Small intestine (tissue), 7 donors: ENCODE measurements at regions not wholly inside any gene's neighbourhood (a gene's known extent, or its start where the extent isn't known, plus 50 kb on each side); places are given as distances from the start of the nearest gene placed in this dataset.

ENCODE experiments used
- DNase-seq, 2 donors: peaks; one replicate each; pipeline versions ENCODE4 v3.0.0 to v3.0.0-alpha.2; 2013
- FAIRE-seq: peaks from 2 replicates; lab custom pipeline; 2012; peaks lifted over from hg19 to GRCh38; lab: Jason Lieb, UNC
- H3K27ac ChIP-seq, 3 donors: one replicate each; pipeline ENCODE4 v1.5.1; 2013; ENCODE audit warnings: low read length in 2 of 3, mild to moderate bottlenecking in 2 of 3, control low read depth in 1 of 3, inconsistent platforms in 1 of 3, low read depth in 1 of 3, moderate library complexity in 1 of 3
- H3K27me3 ChIP-seq, 3 donors: one replicate each; pipeline ENCODE4 v1.6.1; 2013; ENCODE audit warnings: low read length in 3 of 3, inconsistent platforms in 1 of 3; ENCODE audit not compliant: control insufficient read depth in 3 of 3, insufficient read depth in 3 of 3
- H3K36me3 ChIP-seq, 3 donors: one replicate each; pipeline ENCODE4 v1.6.1; 2013; ENCODE audit warnings: low read length in 3 of 3, inconsistent platforms in 1 of 3, low read depth in 1 of 3, mild to moderate bottlenecking in 1 of 3, moderate library complexity in 1 of 3; ENCODE audit not compliant: control insufficient read depth in 3 of 3, insufficient read depth in 2 of 3
- H3K4me1 ChIP-seq, 3 donors: one replicate each; pipeline ENCODE4 v1.6.1; 2013; ENCODE audit warnings: low read length in 2 of 3, inconsistent platforms in 1 of 3, low read depth in 1 of 3, mild to moderate bottlenecking in 1 of 3, moderate library complexity in 1 of 3; ENCODE audit not compliant: control insufficient read depth in 3 of 3, insufficient read depth in 2 of 3
- H3K4me3 ChIP-seq, 3 donors: one replicate each; pipeline ENCODE4 v1.5.1; 2013; ENCODE audit warnings: low read length in 3 of 3, control low read depth in 1 of 3, inconsistent platforms in 1 of 3, low read depth in 1 of 3, mild to moderate bottlenecking in 1 of 3, moderate library complexity in 1 of 3
- H3K9me3 ChIP-seq, 2 donors: one replicate each; pipeline ENCODE4 v1.6.1; 2013; ENCODE audit warnings: low read depth in 1 of 2, low read length in 1 of 2; ENCODE audit not compliant: control insufficient read depth in 2 of 2, insufficient read depth in 1 of 2
- WGBS, 3 donors: extraction: QIAGEN DNeasy Blood & Tissue Kit; methylation state at CpG; one replicate each; pipeline ENCODE4 v1.1.7; 2013; 5-methylcytosine and 5-hydroxymethylcytosine counted together
- donor health status: healthy with polysubstance abuse.
- donor health status: control.
- donor health status: control.
- donor health status: Bipolar disorder and iron deficiency.
- donor health status: healthy.

- Histone ChIP-seq H3K27ac (no peak overlapping the region), H3K4me1 (no peaks in the 10 kb centered on the region), H3K36me3 (no peaks in the 10 kb centered on the region), H3K4me3 (no peak overlapping the region), H3K9me3 (no peaks in the 10 kb centered on the region), H3K27me3 (no peaks in the 10 kb centered on the region)
- WGBS, 3 donors: 93 to 96% (median 95%) methylated on average over 19 of the region's 19 CpGs
- DNase-seq (no peak), FAIRE-seq (no peak)
These were observed 881.1 kb upstream of the NUDT12 start for GRCh38 chr5:104443706-104444105.

- WGBS, 3 donors: 44 to 69% (median 61%) methylated on average over 4 of the region's 4 CpGs
- Histone ChIP-seq H3K27ac (no peak overlapping the region), H3K4me1 (no peaks in the 10 kb centered on the region), H3K36me3 (no peaks in the 10 kb centered on the region), H3K9me3 (no peaks in the 10 kb centered on the region), H3K4me3 (no peak overlapping the region), H3K27me3 (no peaks in the 10 kb centered on the region)
- peak in 1 of 2 donors; percentile 1 for DNase-seq
- FAIRE-seq: no peak
These were observed 869.4 kb upstream of the NUDT12 start for GRCh38 chr5:104431981-104432380.

- H3K27me3 ChIP-seq: no peaks in the 10 kb centered on the region
- no peak for FAIRE-seq
These were observed 868.5 kb upstream of the NUDT12 start for GRCh38 chr5:104431002-104431620.

GRCh38 chr5:104429911-104430310 lies 867.3 kb upstream of the NUDT12 start:
- no peaks in the 10 kb centered on the region for H3K27me3 ChIP-seq
- FAIRE-seq (no peak), DNase-seq (no peak)
- no peak overlapping the region for H3K4me3 ChIP-seq
- H3K36me3 ChIP-seq: no peaks in the 10 kb centered on the region
- 44 to 78% (median 48%) methylated on average over 1 of the region's 1 CpG for WGBS, 3 donors
- no peaks in the 10 kb centered on the region for H3K9me3 ChIP-seq
- no peaks in the 10 kb centered on the region for H3K4me1 ChIP-seq
- no peak overlapping the region for H3K27ac ChIP-seq

More at GRCh38 chr5:104431002-104431620, 868.5 kb upstream of the NUDT12 start:
- WGBS, 3 donors: 79 to 85% (median 79%) methylated on average over 4 of the region's 4 CpGs
- H3K27ac ChIP-seq: no peak overlapping the region
- H3K36me3 ChIP-seq: no peaks in the 10 kb centered on the region
- H3K4me3 ChIP-seq: no peak overlapping the region
- no peak for DNase-seq
- H3K4me1 ChIP-seq: no peaks in the 10 kb centered on the region
- no peaks in the 10 kb centered on the region for H3K9me3 ChIP-seq

GRCh38 chr5:104421431-104421830 lies 858.8 kb upstream of the NUDT12 start:
- Histone ChIP-seq H3K9me3 (no peaks in the 10 kb centered on the region), H3K27me3 (no peaks in the 10 kb centered on the region), H3K4me3 (no peak overlapping the region), H3K36me3 (no peaks in the 10 kb centered on the region), H3K27ac (no peak overlapping the region), H3K4me1 (no peaks in the 10 kb centered on the region)
- 82 to 83% (median 82%) methylated on average over 4 of the region's 4 CpGs for WGBS, 3 donors
- no peak for DNase-seq
- FAIRE-seq: no peak

- H3K9me3 ChIP-seq: no peaks in the 10 kb centered on the region
- no peak overlapping the region for H3K4me3 ChIP-seq
- FAIRE-seq: no peak
- H3K36me3 ChIP-seq: no peaks in the 10 kb centered on the region
- DNase-seq: no peak
- H3K4me1 ChIP-seq: no peaks in the 10 kb centered on the region
- no peaks in the 10 kb centered on the region for H3K27me3 ChIP-seq
- WGBS, 3 donors: 86 to 93% (median 87%) methylated on average over 1 of the region's 1 CpG
- no peak overlapping the region for H3K27ac ChIP-seq
These were observed 855.5 kb upstream of the NUDT12 start for GRCh38 chr5:104418056-104418455.

- Histone ChIP-seq H3K27ac (no peak overlapping the region), H3K9me3 (no peaks in the 10 kb centered on the region), H3K4me1 (no peaks in the 10 kb centered on the region), H3K27me3 (no peaks in the 10 kb centered on the region), H3K4me3 (no peak overlapping the region), H3K36me3 (no peaks in the 10 kb centered on the region)
- DNase-seq (peak in 1 of 2 donors; percentile 12), FAIRE-seq (no peak)
- WGBS, 3 donors: 45 to 79% (median 78%) methylated on average over 1 of the region's 1 CpG
These were observed 850.2 kb upstream of the NUDT12 start for GRCh38 chr5:104412649-104413240.

- no peak for FAIRE-seq
These were observed 838.4 kb upstream of the NUDT12 start for GRCh38 chr5:104400941-104401340.

More at GRCh38 chr5:104400941-104401340, 838.4 kb upstream of the NUDT12 start:
- no peaks in the 10 kb centered on the region for H3K36me3 ChIP-seq
- WGBS, 3 donors: 71 to 88% (median 80%) methylated on average over 3 of the region's 3 CpGs
- no peak for DNase-seq
- H3K27ac ChIP-seq: no peak overlapping the region
- H3K4me3 ChIP-seq: no peak overlapping the region
- H3K9me3 ChIP-seq: peaks cover 0 to 2% of the 10 kb centered on the region in 2 donors
- no peaks in the 10 kb centered on the region for H3K27me3 ChIP-seq
- H3K4me1 ChIP-seq: no peaks in the 10 kb centered on the region
